NCI-H146 treated with DMSO at 0.1 percent for 48 hours (cell line): ENCODE measurements at regions not wholly inside any gene's neighbourhood (a gene's known extent, or its start where the extent isn't known, plus 50 kb on each side); places are given as distances from the start of the nearest gene placed in this dataset.

Experiments
- DNase-seq: peaks from one replicate; lab custom pipeline; 2025; ENCODE audit not compliant: unreplicated experiment; lab: John Stamatoyannopoulos, UW

GRCh38 chr6:6836609-6837406, 248.3 kb downstream of the LY86 start:
- no peak for DNase-seq

GRCh38 chr6:6837541-6838080, 249.1 kb downstream of the LY86 start:
- DNase-seq, result no peak

GRCh38 chr6:6840831-6841291, 252.3 kb downstream of the LY86 start:
- no peak for DNase-seq

GRCh38 chr6:6841571-6841970, 253.1 kb downstream of the LY86 start:
- DNase-seq, result no peak

- DNase-seq, result no peak
These were observed 253.8 kb downstream of the LY86 start for GRCh38 chr6:6842291-6842690.

GRCh38 chr6:6843057-6843627, 254.6 kb downstream of the LY86 start:
- DNase-seq, result no peak

- DNase-seq, result no peak
These were observed 255.3 kb downstream of the LY86 start for GRCh38 chr6:6843777-6844176.

GRCh38 chr6:6844530-6844929, 256.0 kb downstream of the LY86 start:
- no peak for DNase-seq

- no peak for DNase-seq
These were observed 257.1 kb downstream of the LY86 start for GRCh38 chr6:6845603-6846002.

GRCh38 chr6:6847591-6847990, 259.1 kb downstream of the LY86 start:
- DNase-seq, result no peak

GRCh38 chr6:6851059-6851948, 256.5 kb upstream of the RREB1 start:
- DNase-seq, result no peak

GRCh38 chr6:6851949-6852261, 255.9 kb upstream of the RREB1 start:
- no peak for DNase-seq

GRCh38 chr6:6856538-6857523, 250.9 kb upstream of the RREB1 start:
- DNase-seq, result peak; percentile 30

GRCh38 chr6:6857528-6857927, 250.2 kb upstream of the RREB1 start:
- DNase-seq, result no peak

- DNase-seq, result no peak
These were observed 249.2 kb upstream of the RREB1 start for GRCh38 chr6:6858533-6858982.

GRCh38 chr6:6859105-6859504, 248.7 kb upstream of the RREB1 start:
- DNase-seq, result no peak

- no peak for DNase-seq
These were observed 248.0 kb upstream of the RREB1 start for GRCh38 chr6:6859722-6860121.

GRCh38 chr6:6860863-6861262, 246.9 kb upstream of the RREB1 start:
- no peak for DNase-seq

- no peak for DNase-seq
These were observed 246.3 kb upstream of the RREB1 start for GRCh38 chr6:6861351-6861894.

- DNase-seq, result no peak
These were observed 245.8 kb upstream of the RREB1 start for GRCh38 chr6:6861995-6862394.
